DMS153 treated with DMSO at 0.1 percent for 48 hours (cell line): ENCODE measurements at regions not wholly inside any gene's neighbourhood (a gene's known extent, or its start where the extent isn't known, plus 50 kb on each side); places are given as distances from the start of the nearest gene placed in this dataset.
"Not testable (repeated sequence)": the region's sequence is repeated elsewhere in the genome, so short reads cannot be mapped to it uniquely, and the experiment has no call there.

Experiments
- DNase-seq: peaks from one replicate; lab custom pipeline; 2025; ENCODE audit not compliant: unreplicated experiment; lab: John Stamatoyannopoulos, UW

- DNase-seq: no peak
Observed at GRCh38 chr4:33649471-33649870, 2594.8 kb downstream of the ARAP2 start.

- no peak for DNase-seq
Observed at GRCh38 chr4:33650036-33650435, 2594.3 kb downstream of the ARAP2 start.

GRCh38 chr4:33658971-33659370 lies 2585.3 kb downstream of the ARAP2 start:
- no peak for DNase-seq

GRCh38 chr4:33661636-33662035 lies 2582.7 kb downstream of the ARAP2 start:
- no peak for DNase-seq

GRCh38 chr4:33685939-33686338 lies 2558.4 kb downstream of the ARAP2 start:
- DNase-seq: no peak

GRCh38 chr4:33696041-33696440 lies 2548.3 kb downstream of the ARAP2 start:
- no peak for DNase-seq

- no peak for DNase-seq
Observed at GRCh38 chr4:33696586-33696985, 2547.7 kb downstream of the ARAP2 start.

- DNase-seq: no peak
Observed at GRCh38 chr4:33709247-33709646, 2535.1 kb downstream of the ARAP2 start.

GRCh38 chr4:33711826-33712225 lies 2532.5 kb downstream of the ARAP2 start:
- DNase-seq: no peak

- no peak for DNase-seq
Observed at GRCh38 chr4:33714971-33715370, 2529.3 kb downstream of the ARAP2 start.

- no peak for DNase-seq
Observed at GRCh38 chr4:33715841-33716395, 2528.4 kb downstream of the ARAP2 start.

GRCh38 chr4:33722254-33722653 lies 2522.1 kb downstream of the ARAP2 start:
- no peak for DNase-seq

- no peak for DNase-seq
Observed at GRCh38 chr4:33722800-33723516, 2521.4 kb downstream of the ARAP2 start.

GRCh38 chr4:33724685-33725084 lies 2519.6 kb downstream of the ARAP2 start:
- no peak for DNase-seq

- DNase-seq: no peak
Observed at GRCh38 chr4:33725861-33726260, 2518.5 kb downstream of the ARAP2 start.

GRCh38 chr4:33737726-33738125 lies 2506.6 kb downstream of the ARAP2 start:
- no peak for DNase-seq

- no peak for DNase-seq
Observed at GRCh38 chr4:33739884-33740632, 2504.3 kb downstream of the ARAP2 start.

- not testable (repeated sequence) for DNase-seq
Observed at GRCh38 chr4:33740871-33741270, 2503.4 kb downstream of the ARAP2 start.

- DNase-seq: no peak
Observed at GRCh38 chr4:33746979-33747378, 2497.3 kb downstream of the ARAP2 start.

- no peak for DNase-seq
Observed at GRCh38 chr4:33751050-33751449, 2493.3 kb downstream of the ARAP2 start.

GRCh38 chr4:33772582-33772981 lies 2471.7 kb downstream of the ARAP2 start:
- no peak for DNase-seq
